GM23338 (cell line): ENCODE measurements at regions not wholly inside any gene's neighbourhood (a gene's known extent, or its start where the extent isn't known, plus 50 kb on each side); places are given as distances from the start of the nearest gene placed in this dataset.

Source experiments
- ATAC-seq: fragments of 200-7000 bp; cut with Tn5 transposase; 3 replicates; pipeline ENCODE4 v1.9.1; 2020
- DNase-seq: peaks from one replicate; pipeline ENCODE4 v3.0.0-alpha.2; 2015; ENCODE audit warnings: low spot score
- H2AFZ ChIP-seq: fragments of 200-600 bp; sonication (generic); 2 replicates; pipeline ENCODE4 v1.8.0; 2016; ENCODE audit warnings: antibody characterized with exemption, mild to moderate bottlenecking, moderate library complexity
- H3F3A ChIP-seq: fragments of 200-600 bp; sonication (generic); replicated peaks from 2 replicates; pipeline ENCODE4 v1.8.0; 2017; ENCODE audit warnings: antibody characterized with exemption, mixed run types, low read depth
- H3K27ac ChIP-seq: fragments of 200-600 bp; sonication (generic); 2 replicates; pipeline ENCODE4 v1.6.1; 2016; ENCODE audit warnings: low read depth
- H3K27me3 ChIP-seq: fragments of 200-600 bp; sonication (generic); 2 replicates; pipeline ENCODE4 v1.8.0; 2016; ENCODE audit warnings: mild to moderate bottlenecking, mixed run types, moderate library complexity; ENCODE audit not compliant: insufficient read depth
- H3K36me3 ChIP-seq: fragments of 200-600 bp; sonication (generic); 2 replicates; pipeline ENCODE4 v1.8.0; 2016; ENCODE audit warnings: mild to moderate bottlenecking; ENCODE audit not compliant: insufficient read depth
- H3K4me1 ChIP-seq: fragments of 200-600 bp; sonication (generic); 2 replicates; pipeline ENCODE4 v1.8.0; 2016; ENCODE audit warnings: mild to moderate bottlenecking, moderate library complexity; ENCODE audit not compliant: insufficient read depth
- H3K4me2 ChIP-seq: fragments of 200-600 bp; sonication (generic); 2 replicates; pipeline ENCODE4 v1.7.1; 2017; ENCODE audit warnings: mixed run types
- H3K4me3 ChIP-seq: fragments of 200-600 bp; sonication (generic); 2 replicates; pipeline ENCODE4 v1.6.1; 2016; ENCODE audit warnings: mixed run types
- H3K79me2 ChIP-seq: fragments of 200-600 bp; sonication (generic); replicated peaks from 2 replicates; pipeline ENCODE4 v1.8.0; 2017; ENCODE audit warnings: mild to moderate bottlenecking; ENCODE audit not compliant: insufficient read depth
- H3K9me2 ChIP-seq: fragments of 200-600 bp; sonication (generic); 2 replicates; pipeline ENCODE4 v1.8.0; 2017; ENCODE audit not compliant: insufficient read depth
- H4K20me1 ChIP-seq: fragments of 200-600 bp; sonication (generic); replicated peaks from 2 replicates; pipeline ENCODE4 v1.8.0; 2017; ENCODE audit warnings: mild to moderate bottlenecking; ENCODE audit not compliant: insufficient read depth
- H3K27ac Mint-ChIP-seq: 2 replicates; pipeline ENCODE4 v1.8.0; 2020; ENCODE audit warnings: inconsistent platforms, mild to moderate bottlenecking, moderate library complexity, mixed read lengths
- H3K27me3 Mint-ChIP-seq: 3 replicates; pipeline ENCODE4 v1.8.0; 2022; ENCODE audit warnings: low read depth, mild to moderate bottlenecking, moderate library complexity, mixed read lengths, inconsistent platforms; ENCODE audit not compliant: insufficient read depth, poor library complexity
- H3K36me3 Mint-ChIP-seq: 3 replicates; pipeline ENCODE4 v1.8.0; 2021; ENCODE audit warnings: low read depth, mild to moderate bottlenecking, inconsistent platforms, moderate library complexity, mixed read lengths
- H3K4me1 Mint-ChIP-seq: 3 replicates; pipeline ENCODE4 v1.8.0; 2020; ENCODE audit warnings: mild to moderate bottlenecking, inconsistent platforms, mixed read lengths
- H3K4me3 Mint-ChIP-seq: 3 replicates; pipeline ENCODE4 v1.8.0; 2021; ENCODE audit warnings: moderate library complexity, mild to moderate bottlenecking, inconsistent platforms, mixed read lengths
- H3K9me3 Mint-ChIP-seq: 3 replicates; pipeline ENCODE4 v1.8.0; 2020; ENCODE audit warnings: moderate library complexity, mild to moderate bottlenecking, inconsistent platforms, mixed read lengths
- CREB1 ChIP-seq: fragments of 250-450 bp; sonication (Bioruptor Pico); IDR thresholded peaks from 2 replicates; pipeline ENCODE4 v1.5.0; 2020; ENCODE audit warnings: low read depth, mild to moderate bottlenecking, moderate library complexity
- CTCF ChIP-seq, 2 experiments: fragments of 200-600 bp in 1 of 2; sonication (generic) in 1 of 2; conservative IDR thresholded peaks; 2 replicates each; pipeline versions ENCODE4 v1.5.1 to v1.6.1; 2016 to 2017; ENCODE audit warnings: antibody characterized with exemption in 2 of 2, low read depth in 2 of 2, mild to moderate bottlenecking in 2 of 2, moderate library complexity in 1 of 2
- ETS1 ChIP-seq: IDR thresholded peaks from 2 replicates; pipeline ENCODE4 v1.6.1; 2016; ENCODE audit warnings: antibody characterized with exemption
- EZH2 ChIP-seq: fragments of 200-600 bp; sonication (generic); IDR thresholded peaks from one replicate; pipeline ENCODE4 v1.8.0; 2017; ENCODE audit warnings: antibody characterized with exemption, mild to moderate bottlenecking, low read depth; ENCODE audit not compliant: unreplicated experiment
- EZH2phosphoT487 ChIP-seq: fragments of 200-600 bp; sonication (generic); IDR thresholded peaks from one replicate; pipeline ENCODE4 v1.8.1; 2018; ENCODE audit warnings: antibody characterized with exemption; ENCODE audit not compliant: unreplicated experiment
- JUNB ChIP-seq: IDR thresholded peaks from one replicate; pipeline ENCODE4 v1.6.1; 2016; ENCODE audit warnings: antibody characterized with exemption; ENCODE audit not compliant: unreplicated experiment
- NANOG ChIP-seq: IDR thresholded peaks from 2 replicates; pipeline ENCODE4 v1.6.1; 2016; ENCODE audit warnings: antibody characterized with exemption, borderline replicate concordance
- POLR2AphosphoS5 ChIP-seq: IDR thresholded peaks from 2 replicates; pipeline ENCODE4 v1.6.1; 2016; ENCODE audit warnings: antibody characterized with exemption, low read depth
- REST ChIP-seq: IDR thresholded peaks from one replicate; pipeline ENCODE4 v1.6.1; 2018; ENCODE audit warnings: antibody characterized with exemption; ENCODE audit not compliant: unreplicated experiment
- STAT1 ChIP-seq: IDR thresholded peaks from one replicate; pipeline ENCODE4 v1.6.1; 2016; ENCODE audit warnings: antibody characterized with exemption; ENCODE audit not compliant: unreplicated experiment
- ZNF114 ChIP-seq: fragments of 250-450 bp; sonication (Bioruptor Pico); IDR thresholded peaks from 2 replicates; pipeline ENCODE4 v1.5.0; 2020; ENCODE audit warnings: mild to moderate bottlenecking, moderate library complexity
- ZNF331 ChIP-seq: fragments of 250-450 bp; sonication (Bioruptor Pico); IDR thresholded peaks from 2 replicates; pipeline ENCODE4 v1.5.0; 2020; ENCODE audit warnings: low read depth, mild to moderate bottlenecking, moderate library complexity
- ZNF462 ChIP-seq: fragments of 250-450 bp; sonication (Bioruptor Pico); IDR thresholded peaks from 2 replicates; pipeline ENCODE4 v1.5.0; 2020; ENCODE audit warnings: mild to moderate bottlenecking, moderate library complexity

- Histone ChIP-seq H4K20me1 (no peaks in the 10 kb centered on the region), H3K79me2 (no peaks in the 10 kb centered on the region), H3K27me3 (no peaks in the 10 kb centered on the region), H3K27ac (no peak overlapping the region), H3K4me3 (no peak overlapping the region), H3K9me2 (peaks cover 6% of the 10 kb centered on the region; the same call in 1 of the 2 replicates), H3K4me1 (peaks cover 5% of the 10 kb centered on the region; the same call in 1 of the 2 replicates), H2AFZ (no peak overlapping the region), H3K36me3 (no peaks in the 10 kb centered on the region), H3K4me2 (no peak overlapping the region), H3F3A (no peaks in the 10 kb centered on the region)
- ATAC-seq: no peak
- Mint-ChIP-seq H3K36me3 (no peaks in the 10 kb centered on the region), H3K4me3 (no peak overlapping the region), H3K4me1 (peaks cover 9% of the 10 kb centered on the region), H3K27ac (no peak overlapping the region), H3K9me3 (no peaks in the 10 kb centered on the region; the same call in 2 of the 3 replicates), H3K27me3 (peaks cover 4% of the 10 kb centered on the region)
- no peak for TF ChIP-seq ZNF462
- TF ChIP-seq REST: no peak
- no peak for TF ChIP-seq POLR2AphosphoS5
- TF ChIP-seq NANOG: no peak
- no peak for TF ChIP-seq ZNF331 (CRISPR knock-in tag)
- TF ChIP-seq CTCF (conservative IDR thresholded peaks at IDR 0.05; ENCODE audit: low read depth in 2 of 2): no peak
- no peak for TF ChIP-seq CREB1 (CRISPR knock-in tag)
- no peak for TF ChIP-seq STAT1
- no peak for TF ChIP-seq EZH2
- no peak for TF ChIP-seq ZNF114 (CRISPR knock-in tag)
- TF ChIP-seq ETS1: no peak
- TF ChIP-seq EZH2phosphoT487: no peak
- TF ChIP-seq JUNB: no peak
- DNase-seq: no peak
Measured at GRCh38 chr16:86391486-86391885, 118.8 kb upstream of the FOXF1 start.
